Right lobe of liver (tissue), 4 donors: ENCODE measurements at regions not wholly inside any gene's neighbourhood (a gene's known extent, or its start where the extent isn't known, plus 50 kb on each side); places are given as distances from the start of the nearest gene placed in this dataset.

Experiments
- CTCF ChIP-seq, 4 donors: fragments of 200-600 bp in 3 of 4; fragments of 450-650 bp in 1 of 4; IDR thresholded peaks; one replicate each; pipeline versions ENCODE4 v1.5.1 to v1.8.0; 2016 to 2022; ENCODE audit warnings: antibody characterized with exemption in 4 of 4, mild to moderate bottlenecking in 2 of 4
- POLR2A ChIP-seq: fragments of 450-650 bp; IDR thresholded peaks from one replicate; pipeline ENCODE4 v1.6.1; 2017; ENCODE audit warnings: antibody characterized with exemption, mild to moderate bottlenecking
- donor health status: DM: no; HTN: no; CAD: no.
- donor health status: DM: no; HTN: no; CAD: no.
- donor health status: DM: no; HTN: yes; CAD: no.

- TF ChIP-seq CTCF (IDR thresholded peaks at IDR 0.05), result peak in 1 of 4 donors; percentile 25
- TF ChIP-seq POLR2A, result no peak
Measured at GRCh38 chrX:146481735-146482134, 327.8 kb upstream of the CXorf51B start.
